Transverse colon (tissue), 4 donors: ENCODE measurements at regions not wholly inside any gene's neighbourhood (a gene's known extent, or its start where the extent isn't known, plus 50 kb on each side); places are given as distances from the start of the nearest gene placed in this dataset.

ENCODE experiments used
- EP300 ChIP-seq: sonication (generic); formaldehyde crosslinking; IDR thresholded peaks from one replicate; pipeline ENCODE4 v1.6.1; 2017; ENCODE audit warnings: antibody characterized with exemption, low read depth
- POLR2A ChIP-seq: fragments of 450-650 bp; IDR thresholded peaks from one replicate; pipeline ENCODE4 v1.6.1; 2016; ENCODE audit warnings: antibody characterized with exemption, mild to moderate bottlenecking, moderate library complexity
- POLR2AphosphoS5 ChIP-seq, 3 donors: sonication (generic); formaldehyde crosslinking; IDR thresholded peaks; one replicate each; pipeline ENCODE4 v1.6.1; 2016; ENCODE audit warnings: antibody characterized with exemption in 3 of 3
- TF ChIP-seq, protein P1 (sequence below), 5 experiments: fragments of 200-600 bp in 3 of 5; fragments of 450-650 bp in 2 of 5; sonication (generic) in 3 of 5; IDR thresholded peaks; 1 replicate in 2 of 5; 2 replicates in 3 of 5; pipeline ENCODE4 v1.5.1; 2016 to 2017; ENCODE audit warnings: antibody characterized with exemption in 5 of 5, inconsistent platforms in 3 of 5, mild to moderate bottlenecking in 2 of 5, moderate library complexity in 1 of 5

DNA sequence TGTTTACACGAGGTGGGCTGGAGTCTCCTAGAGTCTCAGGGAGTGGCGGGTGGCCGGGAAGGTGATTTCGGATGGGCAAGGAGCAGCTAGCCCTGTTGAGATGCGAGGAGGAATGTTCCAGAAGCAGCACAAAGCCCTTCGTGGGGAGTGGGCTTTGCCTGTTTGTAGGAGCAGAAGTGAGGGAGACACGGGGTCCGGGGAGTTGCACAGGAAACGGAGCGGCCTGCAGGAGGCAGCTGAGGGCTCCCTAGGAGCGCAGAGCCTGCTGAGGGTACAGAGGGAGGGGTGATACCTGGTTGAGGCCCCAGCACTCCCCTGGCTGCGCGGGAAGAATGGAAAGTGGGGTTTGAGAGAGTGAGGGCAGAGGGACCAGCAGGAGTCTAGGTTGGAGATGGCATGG lies 847.2 kb downstream of the TBC1D22A start:
- TF ChIP-seq, protein P1, sequence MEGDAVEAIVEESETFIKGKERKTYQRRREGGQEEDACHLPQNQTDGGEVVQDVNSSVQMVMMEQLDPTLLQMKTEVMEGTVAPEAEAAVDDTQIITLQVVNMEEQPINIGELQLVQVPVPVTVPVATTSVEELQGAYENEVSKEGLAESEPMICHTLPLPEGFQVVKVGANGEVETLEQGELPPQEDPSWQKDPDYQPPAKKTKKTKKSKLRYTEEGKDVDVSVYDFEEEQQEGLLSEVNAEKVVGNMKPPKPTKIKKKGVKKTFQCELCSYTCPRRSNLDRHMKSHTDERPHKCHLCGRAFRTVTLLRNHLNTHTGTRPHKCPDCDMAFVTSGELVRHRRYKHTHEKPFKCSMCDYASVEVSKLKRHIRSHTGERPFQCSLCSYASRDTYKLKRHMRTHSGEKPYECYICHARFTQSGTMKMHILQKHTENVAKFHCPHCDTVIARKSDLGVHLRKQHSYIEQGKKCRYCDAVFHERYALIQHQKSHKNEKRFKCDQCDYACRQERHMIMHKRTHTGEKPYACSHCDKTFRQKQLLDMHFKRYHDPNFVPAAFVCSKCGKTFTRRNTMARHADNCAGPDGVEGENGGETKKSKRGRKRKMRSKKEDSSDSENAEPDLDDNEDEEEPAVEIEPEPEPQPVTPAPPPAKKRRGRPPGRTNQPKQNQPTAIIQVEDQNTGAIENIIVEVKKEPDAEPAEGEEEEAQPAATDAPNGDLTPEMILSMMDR (IDR thresholded peaks at IDR 0.05), result no peak
- TF ChIP-seq POLR2A (no peak), EP300 (no peak), POLR2AphosphoS5 (IDR thresholded peaks at IDR 0.05) (no peak)
